HEK293 (cell line): ENCODE measurements at regions not wholly inside any gene's neighbourhood (a gene's known extent, or its start where the extent isn't known, plus 50 kb on each side); places are given as distances from the start of the nearest gene placed in this dataset.
"Not testable (repeated sequence)": the region's sequence is repeated elsewhere in the genome, so short reads cannot be mapped to it uniquely, and the experiment has no call there.

Source experiments
- CTCF ChIA-PET: fragments of 350-600 bp; formaldehyde crosslinking; extraction: SDS; loops from one replicate; lab custom pipeline; 2021; ENCODE audit warnings: antibody characterized with exemption; lab: Yijun Ruan, JAX
- POLR2A ChIA-PET: fragments of 300-600 bp; formaldehyde crosslinking; extraction: SDS; loops from one replicate; lab custom pipeline; 2020; ENCODE audit warnings: antibody characterized with exemption, inconsistent platforms; lab: Yijun Ruan, JAX
- H3K27ac ChIP-seq: fragments of 200-500 bp; sonication (Bioruptor generic); 2 replicates; pipeline ENCODE4 v1.5.1; 2014; ENCODE audit warnings: low read depth, low read length, control low read depth, inconsistent platforms; ENCODE audit errors: extremely low read depth
- H3K36me3 ChIP-seq, 2 experiments: fragments of 200-500 bp in 1 of 2; sonication (Bioruptor generic) in 1 of 2; 1 replicate in 1 of 2; 2 replicates in 1 of 2; pipeline ENCODE4 v1.5.1; 2014 to 2017; ENCODE audit warnings: inconsistent platforms in 2 of 2, low read length in 2 of 2; ENCODE audit not compliant: control insufficient read depth in 2 of 2, insufficient read depth in 1 of 2
- H3K4me1 ChIP-seq: fragments of 200-500 bp; sonication (Bioruptor generic); 2 replicates; pipeline ENCODE4 v1.5.1; 2014; ENCODE audit warnings: mild to moderate bottlenecking, low read length, inconsistent platforms; ENCODE audit not compliant: control insufficient read depth, insufficient read depth
- H3K4me3 ChIP-seq: 2 replicates; pipeline ENCODE4 v1.5.1; 2011; ENCODE audit warnings: low read depth, mild to moderate bottlenecking, control low read depth, low read length, moderate library complexity
- H3K9me3 ChIP-seq: fragments of 200-500 bp; sonication (Bioruptor generic); 2 replicates; pipeline ENCODE4 v1.5.1; 2014; ENCODE audit warnings: low read depth, low read length, inconsistent platforms; ENCODE audit not compliant: control insufficient read depth, insufficient read depth
- SETDB1 ChIP-seq: IDR thresholded peaks from one replicate; pipeline ENCODE4 v1.6.1; 2017; ENCODE audit warnings: mild to moderate bottlenecking, low read length, moderate library complexity, mixed read lengths; ENCODE audit not compliant: insufficient read length
- WT1 ChIP-seq: fragments of 450-650 bp; formaldehyde crosslinking; IDR thresholded peaks from 2 replicates; pipeline ENCODE4 v1.5.1; 2016; ENCODE audit warnings: missing biosample characterization, missing genetic modification characterization
- ZIC2 ChIP-seq: fragments of 450-650 bp; formaldehyde crosslinking; IDR thresholded peaks from 2 replicates; pipeline ENCODE4 v1.5.1; 2016; ENCODE audit warnings: missing biosample characterization, missing genetic modification characterization
- ZNF10 ChIP-seq: fragments of 450-650 bp; formaldehyde crosslinking; IDR thresholded peaks from 2 replicates; pipeline ENCODE4 v1.5.1; 2017; ENCODE audit warnings: missing biosample characterization, missing genetic modification characterization
- ZNF112 ChIP-seq: fragments of 450-650 bp; formaldehyde crosslinking; IDR thresholded peaks from 2 replicates; pipeline ENCODE4 v1.5.0; 2017; ENCODE audit warnings: missing biosample characterization, missing genetic modification characterization
- ZNF138 ChIP-seq: fragments of 450-650 bp; formaldehyde crosslinking; IDR thresholded peaks from 2 replicates; pipeline ENCODE4 v1.5.1; 2016; ENCODE audit warnings: missing biosample characterization, missing genetic modification characterization, borderline replicate concordance
- ZNF140 ChIP-seq: fragments of 450-650 bp; formaldehyde crosslinking; IDR thresholded peaks from 2 replicates; pipeline ENCODE4 v1.5.1; 2016; ENCODE audit warnings: missing biosample characterization, missing genetic modification characterization
- ZNF23 ChIP-seq: fragments of 450-650 bp; formaldehyde crosslinking; IDR thresholded peaks from 2 replicates; pipeline ENCODE4 v1.5.1; 2016; ENCODE audit warnings: missing biosample characterization, missing genetic modification characterization, borderline replicate concordance
- ZNF324 ChIP-seq: fragments of 450-650 bp; formaldehyde crosslinking; IDR thresholded peaks from 2 replicates; pipeline ENCODE4 v1.5.1; 2016; ENCODE audit warnings: missing biosample characterization, missing genetic modification characterization
- ZNF600 ChIP-seq: fragments of 450-650 bp; formaldehyde crosslinking; IDR thresholded peaks from 2 replicates; pipeline ENCODE4 v1.5.1; 2016; ENCODE audit warnings: missing biosample characterization, missing genetic modification characterization
- ZNF664 ChIP-seq: fragments of 450-650 bp; formaldehyde crosslinking; IDR thresholded peaks from 2 replicates; pipeline ENCODE4 v1.5.1; 2016; ENCODE audit warnings: missing biosample characterization, missing genetic modification characterization
- ZNF785 ChIP-seq: fragments of 450-650 bp; formaldehyde crosslinking; IDR thresholded peaks from 2 replicates; pipeline ENCODE4 v1.5.1; 2016; ENCODE audit warnings: missing biosample characterization, missing genetic modification characterization
- ZNF837 ChIP-seq: fragments of 450-650 bp; formaldehyde crosslinking; IDR thresholded peaks from 2 replicates; pipeline ENCODE4 v1.5.1; 2016; ENCODE audit warnings: missing biosample characterization, missing genetic modification characterization
- ZSCAN16 ChIP-seq: fragments of 450-650 bp; formaldehyde crosslinking; IDR thresholded peaks from 2 replicates; pipeline ENCODE4 v1.5.1; 2016; ENCODE audit warnings: missing biosample characterization, missing genetic modification characterization
- TF ChIP-seq, protein P1 (sequence below): fragments of 450-650 bp; formaldehyde crosslinking; IDR thresholded peaks from 2 replicates; pipeline ENCODE4 v1.5.1; 2016; ENCODE audit warnings: missing biosample characterization, missing genetic modification characterization

- no peak for TF ChIP-seq ZNF10 (tag by site-specific recombination)
- TF ChIP-seq ZNF23 (tag by site-specific recombination), result no peak
Measured at GRCh38 chr7:113610572-113610971, 308.2 kb downstream of the PPP1R3A start (continued).

DNA sequence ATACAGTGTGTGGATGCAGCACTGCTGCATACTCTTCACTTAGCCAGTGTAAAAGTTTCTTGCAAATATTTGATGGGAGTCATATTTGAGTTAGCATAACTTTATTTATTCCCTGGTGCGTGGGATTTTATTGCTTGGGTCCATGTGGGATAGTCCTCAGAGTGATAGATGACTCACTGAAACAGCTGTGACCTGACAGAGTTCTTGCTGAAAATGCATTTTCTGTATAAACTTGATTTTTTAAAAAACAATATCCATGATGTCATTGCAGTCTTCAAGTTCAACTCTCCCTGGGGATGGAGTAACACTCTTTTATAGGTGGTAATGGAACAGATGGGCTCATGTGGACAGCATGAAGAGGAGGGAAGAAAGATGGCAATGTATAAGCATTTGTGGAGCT is 310.0 kb downstream of the PPP1R3A start:
- CTCF ChIA-PET, result interaction anchor here (0.7 kb wide), 1 partner anchor 77 kb away, joined by 3 read pairs; no protein-coding TSS in a partner anchor
- no peak overlapping the region for H3K27ac ChIP-seq
- TF ChIP-seq ZSCAN16 (tag by site-specific recombination) (no peak), ZNF138 (no peak), ZNF140 (no peak), ZNF600 (tag by site-specific recombination) (no peak), SETDB1 (no peak), ZIC2 (tag by site-specific recombination) (no peak), ZNF664 (tag by site-specific recombination) (no peak), ZNF112 (tag by site-specific recombination) (no peak), ZNF785 (tag by site-specific recombination) (no peak)
- TF ChIP-seq, protein P1, sequence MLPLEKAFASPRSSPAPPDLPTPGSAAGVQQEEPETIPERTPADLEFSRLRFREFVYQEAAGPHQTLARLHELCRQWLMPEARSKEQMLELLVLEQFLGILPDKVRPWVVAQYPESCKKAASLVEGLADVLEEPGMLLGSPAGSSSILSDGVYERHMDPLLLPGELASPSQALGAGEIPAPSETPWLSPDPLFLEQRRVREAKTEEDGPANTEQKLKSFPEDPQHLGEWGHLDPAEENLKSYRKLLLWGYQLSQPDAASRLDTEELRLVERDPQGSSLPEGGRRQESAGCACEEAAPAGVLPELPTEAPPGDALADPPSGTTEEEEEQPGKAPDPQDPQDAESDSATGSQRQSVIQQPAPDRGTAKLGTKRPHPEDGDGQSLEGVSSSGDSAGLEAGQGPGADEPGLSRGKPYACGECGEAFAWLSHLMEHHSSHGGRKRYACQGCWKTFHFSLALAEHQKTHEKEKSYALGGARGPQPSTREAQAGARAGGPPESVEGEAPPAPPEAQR (tag by site-specific recombination), result no peak
- TF ChIP-seq, all 188 proteins: peak for 0
- no peak overlapping the region for H3K4me3 ChIP-seq
- H3K36me3 ChIP-seq, result no peaks in the 10 kb centered on the region
- no peaks in the 10 kb centered on the region for H3K9me3 ChIP-seq
- POLR2A ChIA-PET, result no interaction called here
- no peaks in the 10 kb centered on the region for H3K4me1 ChIP-seq

- H3K36me3 ChIP-seq, result no peaks in the 10 kb centered on the region
- H3K4me1 ChIP-seq, result no peaks in the 10 kb centered on the region
- no peak overlapping the region for H3K27ac ChIP-seq
- H3K9me3 ChIP-seq, result no peaks in the 10 kb centered on the region
- H3K4me3 ChIP-seq, result no peak overlapping the region
- ChIA-PET CTCF (no interaction called here), POLR2A (no interaction called here)
- no peak for TF ChIP-seq WT1
- no peak for TF ChIP-seq ZNF324 (tag by site-specific recombination)
- TF ChIP-seq ZNF837 (tag by site-specific recombination), result no peak
Measured at GRCh38 chr7:113606325-113606724, 312.5 kb downstream of the PPP1R3A start.

DNA sequence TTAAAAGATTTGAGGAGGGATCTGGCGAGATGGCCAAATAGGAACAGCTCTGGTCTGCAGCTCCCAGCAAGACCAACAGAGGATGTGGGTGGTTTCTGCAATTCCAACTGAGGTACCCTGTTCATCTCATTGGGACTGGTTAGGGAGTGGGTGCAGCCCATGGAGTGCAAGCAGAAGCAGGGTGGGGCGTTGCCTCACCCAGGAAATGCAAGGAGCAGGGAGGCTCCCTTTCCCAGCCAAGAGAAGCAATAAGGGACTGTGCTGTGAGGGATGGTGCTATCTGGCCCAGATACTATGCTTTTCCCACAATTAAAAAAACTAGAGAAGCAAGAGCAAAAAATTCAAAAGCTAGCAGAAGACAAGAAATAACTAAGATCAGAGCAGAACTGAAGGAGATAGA is 318.4 kb downstream of the PPP1R3A start:
- CTCF ChIA-PET, POLR2A ChIA-PET: not testable (repeated sequence)

DNA sequence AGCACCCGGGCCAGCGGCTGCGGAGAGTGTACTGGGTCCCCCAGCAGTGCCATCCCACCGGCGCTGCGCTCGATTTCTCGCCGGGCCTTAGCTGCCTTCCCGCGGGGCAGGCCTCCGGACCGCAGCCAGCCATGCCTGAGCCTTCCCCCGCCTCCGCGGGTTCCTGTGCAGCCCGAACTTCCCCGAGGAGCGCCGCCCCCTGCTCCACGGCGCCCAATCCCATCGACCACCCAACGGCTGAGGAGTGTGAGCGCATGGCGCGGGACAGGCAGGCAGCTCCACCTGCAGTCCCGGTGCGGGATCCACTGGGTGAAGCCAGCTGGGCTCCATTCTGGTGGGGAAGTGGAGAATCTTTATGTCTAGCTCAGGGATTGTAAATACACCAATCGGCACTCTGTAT is 325.4 kb downstream of the PPP1R3A start:
- POLR2A ChIA-PET, H3K9me3 ChIP-seq, CTCF ChIA-PET, H3K4me1 ChIP-seq, H3K4me3 ChIP-seq, H3K36me3 ChIP-seq, H3K27ac ChIP-seq: not testable (repeated sequence)

More for the DNA sequence above, 318.4 kb downstream of the PPP1R3A start:
- H3K36me3 ChIP-seq, H3K9me3 ChIP-seq, H3K27ac ChIP-seq, H3K4me3 ChIP-seq, H3K4me1 ChIP-seq: not testable (repeated sequence)

DNA sequence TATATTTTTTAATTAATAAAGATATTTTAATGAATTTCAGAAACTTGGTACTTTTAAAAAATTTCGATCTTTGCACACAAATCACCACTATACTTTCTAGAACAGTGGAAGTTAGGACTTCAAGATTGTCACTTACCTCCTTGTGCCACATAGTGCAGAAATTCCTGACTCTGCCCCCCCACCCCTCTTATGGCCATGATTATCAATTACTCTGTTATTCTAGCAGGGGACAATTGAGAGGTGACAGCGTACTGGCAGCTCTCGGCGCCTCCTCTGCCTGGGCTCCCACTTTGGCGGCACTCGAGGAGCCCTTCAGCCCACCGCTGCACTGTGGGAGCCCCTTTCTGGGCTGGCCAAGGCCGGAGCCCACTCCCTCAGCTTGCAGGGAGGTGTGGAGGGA is 325.9 kb downstream of the PPP1R3A start:
- H3K36me3 ChIP-seq, H3K4me3 ChIP-seq, H3K27ac ChIP-seq, H3K4me1 ChIP-seq, H3K9me3 ChIP-seq, POLR2A ChIA-PET, CTCF ChIA-PET: not testable (repeated sequence)
